ENCODE measurements at regions not wholly inside any gene's neighbourhood (a gene's known extent, or its start where the extent isn't known, plus 50 kb on each side); places are given as distances from the start of the nearest gene placed in this dataset.
"Not testable (repeated sequence)": the region's sequence is repeated elsewhere in the genome, so short reads cannot be mapped to it uniquely, and the experiment has no call there.

DNA sequence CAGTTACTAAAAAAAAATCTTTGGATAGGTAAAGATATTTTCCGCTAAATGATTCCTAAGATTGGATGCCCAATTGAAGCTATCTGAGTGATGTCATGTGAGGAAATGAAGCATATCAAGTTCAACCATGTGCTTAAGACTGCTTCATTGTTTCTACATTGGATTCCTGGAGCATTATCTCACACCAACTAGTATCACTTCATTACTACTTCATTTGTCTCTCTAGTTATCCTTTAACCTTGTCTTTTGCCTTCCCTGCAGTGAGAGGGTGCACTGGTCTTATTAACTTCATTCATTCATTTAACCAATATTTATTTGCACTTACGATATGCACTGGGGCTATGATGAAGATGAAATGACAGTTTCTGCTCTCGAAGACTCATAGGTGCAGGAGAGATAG lies 198.1 kb downstream of the SLC38A4 start:
- DNase-seq (ENCODE audit: low read depth, low spot score), result no peak

- not testable (repeated sequence) for DNase-seq (ENCODE audit: low read depth, low spot score)
These were observed 206.3 kb downstream of the SLC38A4 start for GRCh38 chr12:46619474-46619873.

DNA sequence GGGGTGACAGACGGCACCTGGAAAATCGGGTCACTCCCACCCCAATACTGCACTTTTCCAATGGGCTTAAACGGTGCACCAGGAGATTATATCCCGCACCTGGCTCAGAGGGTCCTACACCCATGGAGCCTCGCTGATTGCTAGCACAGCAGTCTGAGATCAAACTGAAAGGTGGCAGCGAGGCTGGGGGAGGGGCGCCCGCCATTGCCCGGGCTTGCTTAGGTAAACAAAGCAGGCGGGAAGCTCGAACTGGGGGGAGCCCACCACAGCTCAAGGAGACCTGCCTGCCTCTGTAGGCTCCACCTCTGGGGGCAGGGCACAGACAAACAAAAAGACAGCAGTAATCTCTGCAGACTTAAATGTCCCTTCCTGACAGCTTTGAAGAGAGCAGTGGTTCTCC lies 208.1 kb downstream of the SLC38A4 start:
- DNase-seq (ENCODE audit: low read depth, low spot score), result not testable (repeated sequence)

DNA sequence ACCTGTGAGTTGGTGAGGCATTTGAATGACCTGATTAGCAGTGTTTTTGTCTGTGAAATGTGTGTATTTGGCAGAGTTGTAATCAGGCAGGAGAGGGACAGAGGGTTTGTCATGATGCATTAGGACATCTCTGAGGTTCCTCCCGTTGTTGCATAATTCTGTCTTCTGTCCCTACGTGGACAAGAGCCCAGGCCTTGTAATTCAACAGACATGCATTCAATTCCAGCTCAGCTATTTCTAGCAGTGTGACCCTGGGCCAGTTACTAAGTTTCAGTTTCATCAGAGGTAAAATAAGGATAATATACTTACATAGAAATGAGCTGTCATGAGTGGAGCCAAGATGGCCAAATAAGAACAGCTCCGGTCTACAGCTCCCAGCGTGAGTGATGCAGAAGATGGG lies 208.6 kb downstream of the SLC38A4 start:
- DNase-seq (ENCODE audit: low read depth, low spot score), result no peak

DNA sequence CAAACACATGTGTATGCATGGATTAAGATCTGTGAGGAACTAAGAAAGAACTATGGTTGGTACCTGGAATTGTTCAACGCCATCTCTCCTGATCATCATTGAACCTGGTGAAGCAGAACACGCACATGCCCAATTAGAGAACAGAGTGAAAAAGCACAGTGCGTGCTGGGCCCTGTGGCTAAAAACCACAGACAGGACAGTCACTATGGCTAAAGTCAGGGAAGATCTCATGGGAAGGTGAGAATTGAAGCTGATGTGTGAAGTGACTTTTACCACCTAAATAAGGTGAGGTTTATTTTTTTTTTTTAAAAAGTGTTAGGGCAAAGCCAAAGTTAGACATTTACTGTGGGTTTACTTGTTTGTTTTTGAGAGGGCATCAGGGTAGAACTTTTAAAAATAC lies 215.0 kb downstream of the SLC38A4 start:
- no peak for DNase-seq (ENCODE audit: low read depth, low spot score)

- no peak for DNase-seq (ENCODE audit: low read depth, low spot score)
These were observed 216.1 kb downstream of the SLC38A4 start for GRCh38 chr12:46609674-46610073.

- no peak for DNase-seq (ENCODE audit: low read depth, low spot score)
These were observed 216.5 kb downstream of the SLC38A4 start for GRCh38 chr12:46609273-46609623.

- no peak for DNase-seq (ENCODE audit: low read depth, low spot score)
These were observed 217.1 kb downstream of the SLC38A4 start for GRCh38 chr12:46608431-46609272.

DNA sequence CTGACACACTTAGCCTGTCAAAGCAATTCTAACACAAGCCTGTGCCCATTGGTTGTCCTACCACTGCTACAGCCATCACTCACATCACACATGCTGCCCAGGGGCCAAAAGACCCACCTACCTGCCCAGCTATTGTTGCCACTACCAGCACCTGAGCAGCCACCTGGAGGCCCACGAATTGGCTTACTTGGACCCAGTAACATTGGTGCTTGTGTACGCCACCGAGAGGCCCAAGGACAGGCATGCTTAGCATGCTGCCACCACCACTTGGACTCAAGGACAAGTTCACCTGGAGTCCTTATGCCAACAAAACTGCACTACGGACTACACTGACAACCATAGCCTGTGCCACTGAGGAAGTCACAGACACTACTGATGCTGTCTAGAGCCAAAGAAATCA lies 221.1 kb downstream of the SLC38A4 start:
- no peak for DNase-seq (ENCODE audit: low read depth, low spot score)

DNA sequence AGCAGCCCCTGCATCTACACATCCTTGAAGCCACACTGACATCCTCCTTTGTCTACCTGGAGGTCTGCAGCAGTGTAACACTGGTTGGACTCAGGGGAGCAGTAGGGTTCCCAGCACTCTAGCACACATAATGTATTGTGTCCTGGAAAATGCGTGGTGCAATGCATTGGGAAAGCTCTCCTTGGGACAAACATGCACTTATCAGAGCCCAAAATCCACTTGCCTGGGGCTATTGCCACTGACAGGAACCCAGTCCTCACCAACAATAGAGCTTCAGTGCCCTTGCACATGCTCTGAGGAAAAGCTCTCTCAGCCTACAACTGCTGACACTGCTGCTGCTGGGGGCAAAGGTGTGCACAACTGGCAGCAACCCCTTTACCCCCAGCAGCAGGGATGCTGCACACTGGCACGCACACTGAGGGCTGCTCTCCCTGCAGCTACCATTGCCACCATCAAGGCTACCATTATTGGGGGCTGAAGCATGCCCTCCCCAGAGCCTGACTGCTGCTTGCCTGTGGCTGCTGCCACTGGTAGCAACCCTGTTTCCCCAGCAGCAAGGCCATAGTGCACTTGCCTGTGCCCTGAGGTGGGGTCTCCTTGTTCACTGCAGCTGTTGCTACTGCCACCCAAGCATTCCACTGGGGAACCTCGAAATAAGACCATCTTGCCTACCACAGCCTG lies 221.9 kb downstream of the SLC38A4 start:
- DNase-seq (ENCODE audit: low read depth, low spot score), result no peak

GRCh38 chr12:46602474-46602873 lies 223.3 kb downstream of the SLC38A4 start:
- no peak for DNase-seq (ENCODE audit: low read depth, low spot score)

GRCh38 chr12:46590991-46591703 lies 218.6 kb upstream of the SLC38A2 start:
- no peak for DNase-seq (ENCODE audit: low read depth, low spot score)

GRCh38 chr12:46585854-46586621 lies 213.5 kb upstream of the SLC38A2 start:
- DNase-seq (ENCODE audit: low read depth, low spot score), result peak; percentile 24

DNA sequence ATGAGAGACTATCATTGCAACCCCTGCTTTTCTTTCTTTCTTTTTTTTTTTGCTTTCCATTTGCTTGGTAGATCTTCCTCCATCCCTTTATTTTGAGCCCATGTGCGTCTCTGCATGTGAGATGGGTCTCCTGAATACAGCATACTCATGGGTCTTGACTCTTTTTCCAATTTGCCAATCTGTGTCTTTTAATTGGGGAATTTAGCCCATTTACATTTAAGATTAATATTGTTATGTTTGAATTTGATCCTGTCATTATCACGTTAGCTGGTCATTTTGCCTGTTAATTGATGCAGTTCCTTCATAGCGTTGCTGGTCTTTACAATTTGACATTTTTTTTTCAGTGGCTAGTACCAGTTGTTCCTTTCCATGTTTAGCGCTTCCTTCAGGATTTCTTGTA lies 211.5 kb upstream of the SLC38A2 start:
- not testable (repeated sequence) for DNase-seq (ENCODE audit: low read depth, low spot score)

- DNase-seq (ENCODE audit: low read depth, low spot score), result not testable (repeated sequence)
These were observed 209.4 kb upstream of the SLC38A2 start for GRCh38 chr12:46581990-46582389.

DNA sequence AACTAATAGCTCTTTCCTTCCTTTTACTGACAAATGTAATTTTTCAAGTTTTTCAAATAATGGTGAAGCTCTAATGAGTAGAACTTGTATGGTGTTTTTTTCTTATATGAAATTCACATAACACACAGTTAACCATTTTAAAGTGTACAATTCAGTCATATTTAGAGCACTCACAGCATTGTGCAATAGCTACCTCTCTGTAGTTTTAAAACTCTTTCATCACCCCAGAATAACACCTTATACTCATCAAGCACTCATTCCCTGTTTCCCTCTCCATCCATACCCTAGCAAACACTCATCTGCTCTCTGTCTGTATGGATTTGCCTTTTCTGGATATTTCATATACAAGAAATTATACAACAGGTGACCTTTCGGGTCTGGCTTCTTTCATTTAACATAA lies 207.9 kb upstream of the SLC38A2 start:
- no peak for DNase-seq (ENCODE audit: low read depth, low spot score)

- DNase-seq (ENCODE audit: low read depth, low spot score), result no peak
These were observed 206.9 kb upstream of the SLC38A2 start for GRCh38 chr12:46579474-46579873.

GRCh38 chr12:46578190-46578982 lies 205.8 kb upstream of the SLC38A2 start:
- no peak for DNase-seq (ENCODE audit: low read depth, low spot score)

DNA sequence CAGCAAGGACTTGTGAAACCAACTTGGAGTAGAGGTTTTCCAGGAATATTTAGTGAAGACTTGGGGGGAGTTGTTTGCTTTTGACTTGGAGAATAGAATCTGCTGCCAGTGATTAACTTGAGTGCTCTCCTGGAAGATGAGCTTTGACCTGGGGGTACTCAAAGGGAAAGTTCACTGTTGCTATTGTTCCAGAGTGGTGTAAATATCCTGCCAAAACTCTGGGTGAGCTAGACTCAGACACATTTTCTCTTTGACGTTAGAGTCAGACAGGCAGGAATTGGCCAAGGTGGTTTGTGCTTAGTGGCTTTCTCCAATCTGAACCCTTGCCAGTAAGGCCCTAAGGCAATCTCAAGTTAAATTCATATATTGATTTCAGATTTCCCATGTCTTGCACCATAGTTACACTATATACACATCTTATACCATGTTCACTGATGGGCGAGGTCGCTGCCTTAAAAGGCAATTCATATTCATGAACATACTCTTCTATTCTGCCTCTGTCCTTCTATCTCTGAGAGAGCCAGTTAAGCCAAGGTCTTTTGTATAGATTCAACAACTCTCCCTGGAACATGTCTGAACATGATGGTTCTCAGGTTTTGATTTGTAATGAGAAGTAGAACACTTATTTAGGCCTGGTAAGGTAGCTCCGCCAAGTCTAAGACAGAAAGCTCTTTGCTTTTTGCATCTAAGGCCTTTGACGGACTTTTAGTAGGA lies 204.6 kb upstream of the SLC38A2 start:
- no peak for DNase-seq (ENCODE audit: low read depth, low spot score)

GRCh38 chr12:46574847-46575246 lies 202.3 kb upstream of the SLC38A2 start:
- no peak for DNase-seq (ENCODE audit: low read depth, low spot score)

Measured in pulmonary artery endothelial cell (primary cell).